ENCODE measurements at regions not wholly inside any gene's neighbourhood (a gene's known extent, or its start where the extent isn't known, plus 50 kb on each side); places are given as distances from the start of the nearest gene placed in this dataset.

- DNase-seq: no peak
Measured at GRCh38 chr6:104019075-104019753, 840.5 kb downstream of the HACE1 start.

GRCh38 chr6:104017410-104018381 lies 842.0 kb downstream of the HACE1 start:
- DNase-seq: no peak

- no peak for DNase-seq
Measured at GRCh38 chr6:104014163-104014959, 845.4 kb downstream of the HACE1 start.

GRCh38 chr6:104013312-104013971 lies 846.3 kb downstream of the HACE1 start:
- no peak for DNase-seq

- DNase-seq: no peak
Measured at GRCh38 chr6:104010897-104011296, 848.8 kb downstream of the HACE1 start.

GRCh38 chr6:104003803-104004516 lies 855.8 kb downstream of the HACE1 start:
- DNase-seq: no peak

- no peak for DNase-seq
Measured at GRCh38 chr6:103995571-103995970, 864.1 kb downstream of the HACE1 start.

- no peak for DNase-seq
Measured at GRCh38 chr6:103983860-103984259, 875.9 kb downstream of the HACE1 start.

GRCh38 chr6:103983011-103983410 lies 876.7 kb downstream of the HACE1 start:
- DNase-seq: no peak

GRCh38 chr6:103982574-103982973 lies 877.1 kb downstream of the HACE1 start:
- no peak for DNase-seq

- no peak for DNase-seq
Measured at GRCh38 chr6:103979308-103979707, 880.4 kb downstream of the HACE1 start.

GRCh38 chr6:103937389-103937788 lies 922.3 kb downstream of the HACE1 start:
- DNase-seq: no peak

- no peak for DNase-seq
Measured at GRCh38 chr6:103925317-103925716, 934.4 kb downstream of the HACE1 start.

GRCh38 chr6:103910018-103910417 lies 949.7 kb downstream of the HACE1 start:
- DNase-seq: no peak

GRCh38 chr6:103908898-103909297 lies 950.8 kb downstream of the HACE1 start:
- DNase-seq: no peak

GRCh38 chr6:103895136-103895535 lies 964.6 kb downstream of the HACE1 start:
- DNase-seq: no peak

GRCh38 chr6:103893141-103893581 lies 966.6 kb downstream of the HACE1 start:
- peak; percentile 23 to 67 for DNase-seq

GRCh38 chr6:103886951-103887350 lies 972.8 kb downstream of the HACE1 start:
- DNase-seq: no peak

- DNase-seq: no peak
Measured at GRCh38 chr6:103885446-103885845, 974.3 kb downstream of the HACE1 start.

GRCh38 chr6:103879800-103880199 lies 979.9 kb downstream of the HACE1 start:
- no peak for DNase-seq

- DNase-seq: no peak
Measured at GRCh38 chr6:103875221-103875620, 984.5 kb downstream of the HACE1 start.

GRCh38 chr6:103874575-103874974 lies 985.1 kb downstream of the HACE1 start:
- no peak for DNase-seq
